ENCODE measurements at regions not wholly inside any gene's neighbourhood (a gene's known extent, or its start where the extent isn't known, plus 50 kb on each side); places are given as distances from the start of the nearest gene placed in this dataset.

GRCh38 chr22:22036588-22036987 is 54.0 kb upstream of the TOP3B start:
- no peak for DNase-seq

DNA sequence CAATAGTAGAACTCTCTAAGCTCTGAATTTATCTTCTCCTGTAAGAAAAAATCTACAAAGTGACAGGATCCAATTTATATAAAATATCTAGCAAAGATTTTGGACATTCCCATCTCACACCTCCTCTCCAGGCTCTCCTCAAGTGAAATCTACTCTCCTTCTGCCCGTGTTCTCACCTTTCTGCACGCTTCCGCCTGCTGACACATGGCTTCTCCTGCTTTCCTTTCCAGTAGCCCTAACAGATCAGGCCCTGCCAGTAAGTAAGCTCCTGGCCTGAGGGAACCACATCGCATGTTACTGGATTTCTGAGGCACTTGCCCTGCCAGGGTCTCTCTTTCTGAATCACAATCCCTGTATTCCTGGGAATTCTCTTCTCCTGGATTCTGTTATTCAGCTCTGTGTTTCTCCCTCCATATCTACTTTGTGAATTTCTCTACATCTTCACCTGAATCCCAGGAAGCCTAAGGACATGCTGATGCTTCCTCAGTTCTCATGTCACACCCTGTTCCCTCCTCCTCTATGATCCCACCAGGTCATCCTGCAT is 53.3 kb upstream of the TOP3B start:
- no peak for DNase-seq

DNA sequence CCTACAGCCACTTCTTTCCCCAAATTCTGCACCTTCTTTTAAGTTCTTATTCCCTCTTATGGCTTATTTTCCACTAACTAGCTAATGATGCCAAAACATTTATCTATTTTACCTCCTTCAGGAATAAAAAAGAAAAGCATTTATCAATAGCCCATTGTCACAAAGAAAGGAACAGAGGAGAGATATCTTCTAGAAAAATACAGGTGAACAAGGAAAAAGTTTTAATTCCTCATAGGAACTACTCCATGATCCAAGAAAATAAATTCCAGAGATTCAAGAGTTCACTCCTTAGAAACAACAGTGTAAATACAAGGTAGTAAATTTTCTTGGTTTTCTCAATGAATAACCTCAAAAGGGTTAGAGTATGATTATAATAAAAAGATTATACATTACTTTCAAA is 52.6 kb upstream of the TOP3B start:
- no peak for DNase-seq

- no peak for DNase-seq
These were observed 52.0 kb upstream of the TOP3B start for GRCh38 chr22:22034469-22035132.

DNA sequence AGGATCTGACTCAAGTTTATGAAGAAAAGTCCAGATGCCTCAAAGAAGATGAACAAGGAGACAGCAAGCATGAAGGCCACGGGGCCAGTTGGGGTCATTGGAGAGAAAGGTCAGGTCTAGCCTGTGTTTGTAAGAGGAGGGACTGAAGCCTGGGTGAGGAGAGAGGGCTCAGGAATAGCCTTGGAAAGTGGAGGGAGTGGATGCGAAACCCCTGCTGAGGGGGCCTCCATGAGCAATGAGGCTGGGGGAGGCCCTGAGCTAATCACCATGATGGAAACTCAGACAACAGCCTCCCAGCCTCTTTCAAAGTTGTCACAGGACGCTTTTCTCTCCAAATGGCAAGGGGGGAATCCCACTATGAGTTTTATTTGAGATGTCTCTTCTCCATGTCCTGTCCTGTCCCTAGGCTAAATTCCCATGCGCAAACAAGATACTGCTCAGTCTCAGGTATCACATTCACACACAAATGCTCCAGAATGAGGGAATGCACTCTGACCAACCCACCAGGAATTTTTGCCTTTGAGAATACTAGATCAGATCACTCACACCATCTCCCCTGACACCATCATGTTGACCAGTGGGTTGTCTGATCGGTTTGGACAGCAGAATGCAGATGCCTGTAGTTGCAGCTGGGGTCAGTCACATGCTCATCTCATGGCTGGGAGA is 51.3 kb upstream of the TOP3B start:
- DNase-seq, result no peak

DNA sequence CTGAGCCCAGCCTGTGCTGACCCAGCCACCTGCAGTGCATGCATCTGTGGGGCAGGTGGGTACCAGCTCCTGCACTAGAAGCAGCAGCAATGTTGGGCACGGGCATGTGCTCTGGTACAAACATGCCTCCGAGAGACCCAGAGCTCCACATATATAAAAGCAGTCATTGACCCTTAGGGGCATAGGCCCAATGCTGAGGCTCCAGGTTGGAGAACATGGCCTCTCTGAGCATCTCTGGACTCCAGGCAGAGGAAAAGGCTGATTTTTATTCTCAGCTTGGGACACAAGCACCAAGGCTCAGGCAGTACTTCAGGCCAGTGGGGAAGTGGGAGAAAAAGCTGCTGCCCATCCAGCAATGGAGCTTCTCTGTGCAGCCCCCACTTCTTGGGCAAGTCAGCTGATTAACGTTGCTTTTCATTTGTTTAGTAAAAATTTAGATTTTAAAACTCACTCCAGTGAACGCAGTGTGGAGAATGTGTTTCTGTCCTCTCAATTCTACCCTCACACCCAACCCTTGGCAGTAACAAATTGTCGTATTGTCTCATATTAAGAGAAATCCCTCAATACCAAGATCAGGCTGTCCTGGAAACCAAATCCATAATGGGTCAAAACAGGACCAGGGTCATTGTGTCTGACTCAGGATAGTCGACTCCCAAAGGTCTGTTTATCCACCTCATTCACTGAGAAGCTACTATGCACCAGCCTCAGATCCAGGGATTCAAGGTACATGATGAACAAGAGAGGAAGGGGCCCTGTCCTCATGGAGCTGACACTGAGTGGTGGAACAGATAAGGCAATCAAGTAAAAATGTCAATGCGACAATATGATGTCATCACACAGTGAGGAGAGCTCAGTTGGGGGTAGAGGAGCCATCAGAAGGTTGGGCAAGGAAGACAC is 50.6 kb upstream of the TOP3B start:
- no peak for DNase-seq

DNA sequence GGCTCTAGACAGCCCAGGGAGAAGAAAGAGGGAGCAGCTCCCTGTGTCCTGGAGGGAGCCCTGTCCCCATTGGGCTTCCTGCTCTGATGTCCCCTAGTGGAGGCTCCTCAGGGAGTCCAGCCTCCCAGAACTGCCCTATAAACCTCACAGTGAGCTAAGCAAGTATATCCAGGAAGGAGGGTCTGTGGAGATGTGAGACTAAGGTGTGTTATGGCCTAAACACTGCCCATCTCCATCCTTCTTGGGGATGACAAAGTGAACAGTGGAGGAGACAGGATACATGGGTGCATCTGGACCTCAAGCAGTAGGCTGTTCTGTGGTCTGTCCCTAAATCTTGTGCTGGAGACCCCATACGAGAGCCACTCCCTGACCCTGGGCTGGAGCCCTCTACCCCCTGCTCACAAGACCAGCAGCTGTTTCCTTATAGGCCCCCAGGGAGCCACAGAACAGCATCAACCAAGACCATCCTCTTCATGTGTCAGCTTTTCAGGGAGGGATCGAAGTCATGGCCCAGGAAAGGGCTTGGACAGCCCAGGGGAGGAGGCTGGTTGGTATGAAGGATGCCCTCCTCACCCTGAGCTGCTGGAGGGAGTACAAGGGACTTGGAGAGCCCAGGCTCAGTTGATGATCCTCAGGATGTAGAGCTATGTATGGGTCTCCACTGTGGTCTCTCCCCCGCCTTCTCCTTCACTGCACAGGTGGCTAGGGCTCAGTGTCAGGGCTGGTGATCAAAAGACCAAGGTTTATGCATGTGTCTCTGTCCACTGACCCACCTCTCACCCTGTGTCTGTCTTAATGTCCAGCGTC is 49.7 kb upstream of the TOP3B start:
- DNase-seq, result no peak

Measured in activated T-cell treated with anti-CD3 and anti-CD28 coated beads for 4 hours (primary cell).